Cardiac septum (tissue), 1 donor: ENCODE measurements at regions not wholly inside any gene's neighbourhood (a gene's known extent, or its start where the extent isn't known, plus 50 kb on each side); places are given as distances from the start of the nearest gene placed in this dataset.

Source experiments
- DNase-seq: peaks from one replicate; pipeline ENCODE4 v3.0.0-alpha.2; 2020; ENCODE audit warnings: low spot score
- intact Hi-C: fragments of 100-400 bp; cut with DNase I; formaldehyde crosslinking; loops from one replicate; pipeline ENCODE4 v1.14.0; 2022
- donor health status: DM: no; HTN: no; CAD: no.

GRCh38 chr11:29032384-29033149 lies 924.4 kb downstream of the METTL15 start:
- intact Hi-C loops = no loop called here
- DNase-seq = no peak

- intact Hi-C loops = no loop called here
These were observed 921.3 kb downstream of the METTL15 start for GRCh38 chr11:29029452-29029851.

DNA sequence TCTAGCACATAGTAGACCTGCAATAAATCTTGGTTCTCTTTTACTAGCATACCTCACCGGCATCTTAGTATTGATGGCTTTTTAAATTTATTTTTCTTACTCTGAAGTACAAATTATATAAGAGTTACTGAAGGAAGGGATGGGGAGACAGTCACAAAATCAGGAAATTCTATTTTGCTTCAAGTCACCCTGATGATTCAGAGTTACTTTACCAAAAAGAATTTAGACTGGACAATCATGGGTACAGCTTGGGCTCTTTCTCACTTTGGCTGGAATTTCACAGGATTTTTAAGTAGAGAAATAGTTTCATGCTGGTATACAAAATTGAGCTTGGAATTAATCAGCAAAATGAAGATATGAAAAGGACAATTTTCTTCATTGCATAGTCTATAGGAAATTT lies 919.2 kb downstream of the METTL15 start:
- no peak for DNase-seq
- intact Hi-C loops = no loop called here

More at GRCh38 chr11:29029452-29029851, 921.3 kb downstream of the METTL15 start:
- DNase-seq = no peak

GRCh38 chr11:29026286-29026685 lies 918.1 kb downstream of the METTL15 start:
- DNase-seq = no peak
- intact Hi-C loops = no loop called here

DNA sequence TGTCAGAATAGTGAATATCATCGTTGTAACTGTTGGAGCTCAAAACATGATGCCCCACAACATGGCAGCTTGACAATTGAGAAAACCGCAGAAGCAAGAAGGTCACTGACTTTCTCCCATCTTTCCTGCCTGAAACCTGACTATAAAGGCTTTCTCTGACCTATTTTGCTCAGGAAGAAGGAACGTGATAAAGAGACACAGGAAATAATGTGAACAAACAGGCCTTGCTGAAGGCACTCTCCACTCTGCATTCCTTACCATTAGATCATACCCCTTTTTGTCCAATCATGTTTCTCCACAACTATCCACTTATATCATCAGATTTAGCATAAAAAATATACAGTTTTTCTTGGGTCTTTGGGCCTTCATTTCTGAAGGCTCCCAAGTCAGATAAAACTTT lies 916.8 kb downstream of the METTL15 start:
- no peak for DNase-seq
- intact Hi-C loops = no loop called here

DNA sequence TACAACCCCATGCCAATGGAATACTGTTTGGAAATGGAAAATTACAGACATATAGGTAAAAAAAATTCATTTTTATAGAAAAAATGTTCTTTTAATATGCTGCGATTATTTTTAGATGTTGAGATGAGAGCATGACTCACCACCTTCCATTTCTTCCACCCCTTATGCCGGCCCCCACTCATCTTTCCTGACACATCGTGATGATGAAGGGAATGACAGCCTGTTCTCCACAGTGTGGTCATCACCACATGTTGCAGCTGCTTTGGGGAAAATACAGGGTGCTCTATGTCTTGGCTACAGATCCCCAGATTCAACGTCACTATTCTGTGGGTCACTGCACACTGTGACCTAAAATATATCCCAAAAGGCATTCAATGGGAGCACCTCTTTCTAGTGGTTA lies 916.2 kb downstream of the METTL15 start:
- no peak for DNase-seq
- intact Hi-C loops = no loop called here

DNA sequence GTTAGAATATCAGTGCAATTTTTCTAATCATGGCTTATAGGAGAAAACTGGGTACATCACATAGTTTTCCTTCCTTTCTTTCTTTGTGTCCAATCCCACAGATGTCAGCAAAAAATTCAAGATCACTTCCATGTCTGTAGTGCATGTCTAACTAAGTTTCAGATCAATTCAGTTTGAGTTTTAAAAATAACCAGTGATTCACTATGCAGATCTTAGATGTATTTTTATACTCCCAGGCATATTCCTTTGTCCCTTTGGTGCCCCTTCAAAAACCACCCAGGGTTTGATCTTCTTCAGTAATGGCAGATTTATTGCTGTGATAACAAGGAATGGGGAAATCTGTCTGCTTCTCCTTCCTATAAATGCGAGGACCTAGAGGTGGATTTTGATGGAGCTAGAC lies 915.6 kb downstream of the METTL15 start:
- no peak for DNase-seq
- intact Hi-C loops = no loop called here

DNA sequence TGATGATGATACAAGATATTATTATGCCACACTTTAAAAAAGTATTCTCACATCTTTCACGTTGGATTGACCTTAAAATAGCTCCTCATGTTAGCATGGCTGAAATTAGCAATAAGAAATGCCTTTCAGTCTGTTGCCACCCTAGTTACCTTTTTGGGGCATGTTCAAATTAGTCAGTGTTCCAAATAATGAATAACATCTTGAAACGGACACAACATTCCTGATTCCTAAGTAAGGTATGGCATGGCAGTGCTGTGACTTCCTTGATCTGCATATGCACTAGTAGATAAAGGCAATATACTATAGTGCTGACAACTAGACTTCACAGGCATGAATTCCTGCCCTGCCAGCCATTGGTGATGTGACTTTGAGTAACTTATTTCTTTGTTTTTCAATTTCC lies 914.5 kb downstream of the METTL15 start:
- no peak for DNase-seq
- intact Hi-C loops = no loop called here

GRCh38 chr11:29019960-29020683 lies 911.9 kb downstream of the METTL15 start:
- intact Hi-C loops = no loop called here
- DNase-seq = no peak

- intact Hi-C loops = no loop called here
- no peak for DNase-seq
These were observed 910.4 kb downstream of the METTL15 start for GRCh38 chr11:29018631-29019030.

DNA sequence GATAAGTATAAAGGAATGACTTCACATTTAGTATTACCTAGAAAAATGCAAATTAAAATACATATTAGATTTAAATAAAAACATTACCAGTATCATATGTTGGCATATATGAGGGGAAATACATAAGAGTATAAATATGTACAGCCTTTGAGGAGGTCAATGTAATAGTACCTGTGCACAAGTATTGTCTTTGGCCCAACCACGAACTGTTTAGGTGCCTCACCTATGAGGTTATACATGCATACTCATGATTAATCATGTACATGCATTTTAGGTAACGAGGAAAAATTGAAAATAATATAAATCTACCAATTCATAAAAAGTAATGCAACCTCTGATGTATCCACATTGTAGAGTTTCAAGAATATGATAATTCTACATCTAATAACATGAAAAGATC lies 909.8 kb downstream of the METTL15 start:
- intact Hi-C loops = no loop called here

DNA sequence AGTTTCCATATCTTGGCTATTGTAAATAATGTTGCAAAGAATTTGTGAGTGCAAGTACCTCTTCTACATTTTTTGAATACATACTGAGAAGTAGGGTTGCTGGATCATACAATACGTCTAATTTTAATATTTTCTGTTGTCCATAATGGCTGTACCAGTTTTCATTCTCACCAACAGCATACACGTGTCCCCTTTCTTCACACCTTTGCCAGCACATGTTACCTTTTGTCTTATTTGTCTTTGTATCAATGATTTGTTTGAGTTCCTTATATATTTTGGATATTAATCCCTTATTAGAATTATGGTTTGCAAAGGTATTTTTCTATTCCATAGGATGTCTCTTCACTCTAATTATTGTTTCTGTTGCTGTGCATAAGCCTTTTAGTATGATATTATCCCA lies 904.3 kb downstream of the METTL15 start:
- intact Hi-C loops = no loop called here
- DNase-seq = no peak

More for the DNA sequence above, 909.8 kb downstream of the METTL15 start:
- no peak for DNase-seq

DNA sequence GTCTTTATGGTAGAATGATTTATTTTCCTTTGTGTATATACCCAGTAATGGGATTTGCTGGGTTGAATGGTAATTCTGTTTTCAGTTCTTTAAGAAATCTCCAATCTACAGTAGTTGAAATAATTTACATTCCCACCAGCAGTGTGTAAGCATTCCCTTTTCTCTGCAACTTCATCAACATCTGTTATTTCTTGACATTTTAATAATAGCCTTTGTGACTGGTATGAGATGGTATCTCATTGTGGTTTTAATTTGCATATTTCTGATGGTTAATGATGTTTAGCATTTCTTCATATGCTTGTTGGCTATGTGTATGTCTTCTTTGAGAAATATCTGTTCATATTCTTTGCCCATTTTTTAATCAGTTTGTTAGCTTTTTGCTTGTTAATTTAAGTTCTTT lies 901.2 kb downstream of the METTL15 start:
- intact Hi-C loops = no loop called here
- no peak for DNase-seq

- DNase-seq = no peak
- intact Hi-C loops = no loop called here
These were observed 900.3 kb downstream of the METTL15 start for GRCh38 chr11:29008481-29008880.

DNA sequence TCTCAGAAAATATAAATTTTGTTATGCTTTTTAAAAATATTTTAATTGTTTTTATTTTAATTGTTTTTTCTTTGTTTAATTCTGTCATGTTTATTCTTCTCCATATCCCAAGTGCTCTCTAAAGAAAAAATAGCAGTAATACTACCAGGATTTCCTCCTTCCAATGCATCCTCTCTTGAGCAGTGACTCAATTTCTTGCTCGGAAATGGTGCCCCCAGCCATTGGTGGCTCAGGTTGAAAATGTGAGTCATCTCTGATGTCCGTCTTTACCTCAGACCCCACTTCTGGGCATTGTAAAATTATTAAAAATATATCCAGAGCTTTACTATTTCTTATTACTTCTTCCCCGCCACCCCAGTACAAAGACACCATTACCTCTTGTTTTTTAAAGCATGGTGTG lies 898.5 kb downstream of the METTL15 start:
- intact Hi-C loops = no loop called here
- DNase-seq = no peak

- intact Hi-C loops = no loop called here
- DNase-seq = no peak
These were observed 897.3 kb downstream of the METTL15 start for GRCh38 chr11:29005401-29005980.

DNA sequence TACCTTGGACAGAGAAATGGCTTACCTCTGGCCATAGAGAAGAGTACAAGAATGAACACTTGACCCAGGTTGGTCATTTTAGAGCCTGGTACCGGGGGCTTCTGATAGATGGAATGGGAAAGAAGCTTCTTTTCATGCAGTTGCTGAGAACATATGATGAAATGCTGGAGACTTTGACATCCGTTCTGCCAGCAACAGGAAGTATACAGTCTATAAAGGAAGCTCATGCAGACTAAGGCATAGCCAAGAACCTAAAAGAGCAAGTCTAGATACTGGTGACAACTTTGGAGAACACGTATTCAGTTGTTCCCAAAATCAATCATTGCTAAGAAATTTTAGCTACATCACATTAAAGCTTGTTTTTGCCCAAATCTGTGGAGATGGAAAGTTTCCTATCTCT lies 894.6 kb downstream of the METTL15 start:
- no peak for DNase-seq
- intact Hi-C loops = no loop called here

DNA sequence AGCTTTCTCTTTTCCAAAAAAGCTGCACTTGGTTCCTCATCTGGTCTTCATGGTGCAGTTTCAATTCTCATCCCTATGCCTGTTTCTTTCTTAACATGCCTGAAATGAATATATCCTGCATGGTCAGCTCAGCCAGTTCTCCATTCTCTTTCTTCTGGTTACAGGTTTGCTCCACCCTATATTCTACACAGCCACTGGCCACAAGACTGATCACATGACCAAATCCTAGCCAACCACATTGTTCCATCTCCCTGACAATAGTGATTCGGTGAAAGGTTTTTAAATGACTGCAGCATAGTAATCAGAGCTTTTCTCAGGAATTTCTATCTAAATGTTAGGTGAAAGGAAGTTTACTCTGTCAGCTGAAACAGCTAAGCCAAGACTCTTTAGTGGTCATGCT lies 891.4 kb downstream of the METTL15 start:
- no peak for DNase-seq
- intact Hi-C loops = no loop called here

- no peak for DNase-seq
- intact Hi-C loops = no loop called here
These were observed 884.8 kb downstream of the METTL15 start for GRCh38 chr11:28992996-28993395.

DNA sequence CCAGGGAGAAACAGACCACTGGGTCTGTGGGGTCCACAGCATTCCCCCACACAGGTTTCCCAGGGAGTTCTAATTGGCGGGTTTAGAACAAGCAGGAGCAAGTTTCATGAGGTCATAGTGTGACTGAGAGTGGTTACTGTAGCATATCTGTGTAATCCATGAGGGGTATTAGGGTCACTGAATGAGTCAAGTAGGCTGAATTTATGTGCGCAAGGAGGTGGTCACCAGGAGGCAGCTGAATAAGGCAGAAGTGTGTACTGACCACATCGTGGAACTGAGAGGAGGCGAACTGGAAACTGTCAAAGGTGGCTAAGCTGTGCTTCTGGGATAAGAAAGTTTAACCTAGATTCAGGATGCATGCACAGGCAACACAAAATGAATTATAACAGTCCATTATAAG lies 876.0 kb downstream of the METTL15 start:
- intact Hi-C loops = no loop called here
- no peak for DNase-seq

GRCh38 chr11:28983780-28984179 lies 875.6 kb downstream of the METTL15 start:
- DNase-seq = no peak
- intact Hi-C loops = no loop called here
